ENCODE measurements at regions not wholly inside any gene's neighbourhood (a gene's known extent, or its start where the extent isn't known, plus 50 kb on each side); places are given as distances from the start of the nearest gene placed in this dataset.

GRCh38 chr4:124519196-124519595 is 193.3 kb downstream of the ANKRD50 start:
- DNase-seq: no peak

GRCh38 chr4:124523816-124524215 is 188.7 kb downstream of the ANKRD50 start:
- DNase-seq: no peak

DNA sequence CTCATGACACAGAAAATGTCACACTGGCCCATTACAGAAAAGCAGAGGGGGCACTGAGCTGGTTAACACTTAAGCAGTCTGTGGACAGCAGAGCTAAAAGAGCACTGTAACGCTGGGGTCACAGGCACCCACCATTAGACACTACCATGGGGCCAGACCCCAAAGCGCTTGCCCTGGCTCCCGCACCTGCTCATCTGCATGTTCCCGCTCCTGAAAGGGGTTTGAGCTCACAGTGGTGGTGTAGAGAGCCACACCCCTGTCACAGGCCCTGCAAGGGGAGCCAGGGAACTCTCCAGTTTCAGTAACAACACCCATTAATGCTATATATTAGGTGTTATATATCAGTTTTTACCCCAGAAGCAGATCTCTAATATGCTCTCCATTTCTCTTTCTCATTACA is 187.0 kb downstream of the ANKRD50 start:
- no peak for DNase-seq

DNA sequence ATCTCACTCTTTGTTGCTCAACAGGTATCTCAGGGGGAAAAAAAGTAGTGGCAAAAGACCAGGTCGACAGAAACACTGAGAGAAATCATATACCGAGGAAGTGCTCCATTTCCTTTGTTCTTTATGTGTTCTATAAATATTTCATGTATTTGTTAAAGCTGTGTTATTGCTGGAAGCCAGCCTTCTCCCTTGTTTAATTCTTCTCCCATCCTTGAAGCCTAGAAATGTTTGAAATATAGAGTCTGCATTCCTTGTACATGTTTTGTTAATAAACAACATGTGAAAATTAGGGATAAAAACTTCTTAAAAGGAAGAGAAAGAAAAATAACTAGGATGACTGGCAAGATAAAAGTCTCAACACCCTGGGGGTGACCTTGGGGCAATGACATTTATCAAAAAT is 186.2 kb downstream of the ANKRD50 start:
- no peak for DNase-seq

DNA sequence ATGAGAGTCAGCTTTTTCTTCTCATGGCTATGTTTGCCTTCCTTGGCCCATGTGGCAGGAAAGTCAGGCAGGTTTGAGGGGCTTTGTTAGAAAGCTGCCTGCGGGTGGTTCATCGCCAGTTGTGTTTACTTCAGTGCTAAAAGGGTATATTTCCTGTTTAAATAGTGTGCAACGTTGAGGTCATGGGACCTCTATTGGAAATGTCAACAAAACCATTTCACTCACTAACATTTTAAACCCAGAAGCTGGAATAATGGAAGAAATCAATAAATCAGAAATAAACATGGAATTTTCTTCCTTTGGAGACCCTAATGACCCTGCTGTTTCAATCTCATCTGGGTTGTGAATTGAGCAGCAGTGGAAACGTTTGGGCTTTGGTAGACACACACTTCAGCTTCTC is 185.8 kb downstream of the ANKRD50 start:
- DNase-seq: no peak

- no peak for DNase-seq
Measured at GRCh38 chr4:124527364-124527763, 185.2 kb downstream of the ANKRD50 start.

DNA sequence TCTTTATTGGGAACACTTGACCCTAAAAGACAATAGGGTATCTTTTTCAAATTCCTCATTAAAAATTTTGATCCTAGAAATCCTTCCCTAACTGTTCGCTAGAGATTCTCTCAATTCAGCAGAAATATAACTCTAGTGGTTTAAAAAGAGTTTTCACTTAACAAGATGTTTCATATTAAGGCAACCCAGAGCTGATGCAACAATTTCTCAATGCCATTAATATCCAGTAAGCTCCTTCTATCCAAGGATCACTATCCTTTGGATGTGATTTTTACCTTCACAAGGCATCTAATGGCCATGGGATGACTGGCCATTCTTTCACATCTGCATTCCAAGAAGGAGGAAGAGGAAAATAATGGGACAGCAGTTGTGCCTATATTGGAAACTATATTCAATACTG is 183.4 kb downstream of the ANKRD50 start:
- peak; percentile 48 for DNase-seq

GRCh38 chr4:124530464-124531077 is 182.0 kb downstream of the ANKRD50 start:
- DNase-seq: no peak

GRCh38 chr4:124534131-124534530 is 178.4 kb downstream of the ANKRD50 start:
- no peak for DNase-seq

- DNase-seq: no peak
Measured at GRCh38 chr4:124535003-124535402, 177.5 kb downstream of the ANKRD50 start.

- no peak for DNase-seq
Measured at GRCh38 chr4:124536946-124537345, 175.6 kb downstream of the ANKRD50 start.

DNA sequence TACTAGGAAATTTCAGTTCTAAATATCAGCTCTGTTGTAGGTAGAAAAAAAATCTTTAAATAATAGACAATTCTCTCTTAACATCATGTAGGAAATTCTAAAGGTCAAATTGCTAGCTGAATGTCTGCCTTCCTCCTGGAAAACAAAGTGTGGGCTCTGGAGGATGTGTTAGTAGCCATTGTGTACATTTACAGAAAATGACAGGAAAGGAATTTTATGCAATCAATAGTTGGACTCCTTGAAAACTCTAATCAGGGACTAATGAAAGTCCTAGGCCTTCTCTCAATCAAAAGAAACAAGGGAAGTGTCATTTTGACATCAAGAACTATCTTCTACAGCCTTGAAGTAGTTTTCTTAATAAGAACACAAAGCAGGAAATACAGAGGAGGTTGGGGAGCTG is 174.6 kb downstream of the ANKRD50 start:
- no peak for DNase-seq

GRCh38 chr4:124540014-124540413 is 172.5 kb downstream of the ANKRD50 start:
- no peak for DNase-seq

GRCh38 chr4:124541652-124542420 is 170.7 kb downstream of the ANKRD50 start:
- no peak for DNase-seq

DNA sequence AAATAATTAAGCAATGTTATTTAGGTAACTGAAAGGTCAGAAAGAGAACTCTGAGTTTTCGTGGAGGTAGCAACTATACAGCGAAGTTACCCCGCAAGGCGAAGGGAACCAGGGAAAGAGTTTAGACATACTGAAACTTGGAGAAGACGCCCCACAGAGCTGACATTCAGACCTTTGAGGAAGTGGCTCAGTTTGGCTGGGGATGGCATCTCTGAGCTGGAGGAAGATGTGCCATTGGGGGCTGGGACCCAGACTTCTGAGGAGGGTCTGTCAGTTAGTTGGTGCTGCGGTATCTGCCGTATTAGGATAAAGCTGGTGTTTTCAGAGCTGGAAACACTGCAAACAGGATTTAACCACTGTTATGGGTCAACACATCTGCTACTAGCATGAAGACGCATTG is 156.6 kb downstream of the ANKRD50 start:
- no peak for DNase-seq

- DNase-seq: no peak
Measured at GRCh38 chr4:124564121-124564520, 148.4 kb downstream of the ANKRD50 start.

DNA sequence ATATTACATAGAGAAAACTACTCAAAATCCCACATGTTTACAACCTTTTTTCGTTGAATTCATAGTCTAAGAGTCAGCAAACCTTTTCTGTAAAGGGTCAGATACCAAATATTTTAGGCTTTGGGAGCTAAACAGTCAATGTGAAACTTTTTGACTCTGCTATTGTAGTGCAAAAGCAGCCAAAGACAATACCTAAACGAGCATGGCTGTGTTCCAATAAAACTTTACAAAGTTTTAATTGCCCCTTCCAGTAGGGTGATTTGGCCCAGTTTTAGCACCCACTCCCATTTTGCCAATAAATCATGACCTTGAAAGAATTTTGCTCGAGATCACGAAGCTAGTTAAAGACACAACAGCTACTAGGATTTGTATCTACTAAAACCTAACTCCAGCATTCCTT is 147.2 kb downstream of the ANKRD50 start:
- no peak for DNase-seq

DNA sequence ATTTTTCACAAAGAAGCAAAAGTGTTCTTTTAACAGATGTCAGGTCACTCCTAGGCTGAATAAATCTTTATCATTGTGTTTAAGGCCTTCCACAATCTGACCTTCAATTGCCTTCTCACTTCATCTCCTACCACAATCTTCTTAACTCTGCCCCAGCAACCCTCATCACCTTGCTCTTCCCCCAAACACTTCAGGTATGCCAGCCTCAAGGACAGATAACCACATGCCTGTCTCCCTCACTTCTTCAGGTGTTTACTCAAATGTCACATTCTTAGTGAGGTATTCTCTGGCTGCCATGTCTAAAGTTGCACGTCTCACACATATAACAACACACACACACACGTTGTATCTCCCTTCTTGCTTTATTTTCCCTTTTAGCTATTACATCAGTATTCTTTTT is 146.5 kb downstream of the ANKRD50 start:
- DNase-seq: no peak

DNA sequence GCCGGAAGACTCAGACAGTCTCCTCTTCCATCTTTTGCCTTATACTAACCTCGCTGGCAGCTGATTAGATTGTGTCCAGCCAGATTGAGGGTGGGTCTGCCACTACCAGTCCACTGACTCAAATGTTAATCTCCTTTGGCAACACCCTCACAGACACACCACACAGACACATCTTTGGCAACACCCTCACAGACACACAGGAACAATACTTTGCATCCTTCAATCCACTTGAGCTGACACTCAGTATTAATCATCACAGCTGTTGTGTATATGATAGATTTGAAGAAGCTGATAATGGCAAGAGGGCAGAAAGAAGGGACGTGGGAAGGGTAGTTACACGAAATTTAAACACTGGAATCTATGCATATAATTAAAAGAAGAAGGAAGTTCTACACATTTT is 139.5 kb downstream of the ANKRD50 start:
- no peak for DNase-seq

DNA sequence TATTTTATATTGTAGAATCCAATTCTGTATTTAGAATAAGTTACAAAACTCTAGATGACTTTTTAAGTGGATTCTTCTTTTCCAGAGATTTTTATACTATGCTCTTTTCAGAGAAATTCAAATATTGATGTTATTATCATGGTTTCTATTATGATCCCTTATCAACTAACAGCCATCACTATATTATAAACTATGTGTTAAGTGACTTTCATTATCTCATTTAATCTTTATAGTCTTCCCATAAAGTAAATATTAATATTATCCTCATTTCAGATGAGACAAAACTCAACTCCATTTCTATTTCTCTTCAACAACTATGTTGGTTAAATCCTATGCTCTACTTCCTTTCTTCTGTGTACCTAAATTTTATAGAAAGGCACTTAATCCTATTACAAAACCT is 132.6 kb downstream of the ANKRD50 start:
- DNase-seq: no peak

DNA sequence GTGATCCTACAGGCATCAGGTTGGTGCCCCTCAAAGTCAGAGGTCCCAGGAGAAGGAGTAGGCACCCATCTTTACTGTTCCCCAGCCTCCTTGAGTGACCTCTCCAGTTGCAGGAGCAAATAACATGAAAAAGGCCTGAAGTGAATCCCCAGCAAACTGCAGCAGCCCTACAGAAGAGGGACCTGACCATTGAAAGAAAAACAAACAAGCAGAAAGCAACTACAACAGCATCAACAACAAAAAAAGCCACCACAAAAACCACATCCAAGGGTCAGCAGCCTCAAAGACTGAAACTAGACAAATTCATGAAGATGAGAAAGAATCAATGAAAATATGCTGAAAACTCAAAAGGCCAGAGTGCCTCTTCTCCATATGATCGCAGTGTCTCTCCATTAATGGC is 128.7 kb downstream of the ANKRD50 start:
- DNase-seq: no peak

DNA sequence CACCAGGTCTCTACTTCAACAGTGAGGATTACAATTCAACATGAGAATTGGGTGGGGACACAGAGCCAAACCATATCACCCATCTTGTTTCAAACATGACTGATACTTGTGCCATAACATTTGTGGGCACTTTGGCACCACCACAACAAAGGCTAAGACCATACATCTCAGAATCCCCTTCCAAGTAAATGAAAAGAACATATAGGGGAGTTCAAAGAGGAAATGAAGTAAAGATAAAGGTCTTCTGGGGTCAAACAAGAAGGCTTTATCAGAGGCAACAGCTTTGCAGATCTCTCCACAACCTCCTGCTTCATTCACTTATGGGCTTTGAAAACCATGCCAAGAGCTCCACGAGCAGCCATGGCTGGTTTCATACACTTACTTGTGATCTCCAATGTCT is 122.7 kb downstream of the ANKRD50 start:
- DNase-seq: no peak

GRCh38 chr4:124590480-124590879 is 122.1 kb downstream of the ANKRD50 start:
- DNase-seq: no peak

DNA sequence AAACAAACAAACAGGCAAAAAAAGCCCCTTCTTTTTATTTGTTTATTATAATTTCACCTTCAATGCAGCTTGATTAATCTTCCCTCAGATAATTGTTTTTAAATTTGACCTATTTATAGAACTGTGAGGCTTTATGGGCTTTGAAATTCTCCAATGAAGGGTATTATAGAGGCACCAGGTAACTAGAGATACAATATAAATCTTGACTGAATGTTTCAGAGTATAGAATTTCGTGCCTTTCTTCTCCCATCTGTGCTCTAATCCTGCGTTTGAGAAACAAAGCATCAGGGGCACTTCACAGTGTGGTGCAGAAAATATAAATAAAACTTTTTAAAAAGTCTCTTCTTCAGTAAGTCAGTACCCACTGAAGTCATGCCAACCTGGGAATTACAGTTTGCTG is 120.9 kb downstream of the ANKRD50 start:
- DNase-seq: no peak

DNA sequence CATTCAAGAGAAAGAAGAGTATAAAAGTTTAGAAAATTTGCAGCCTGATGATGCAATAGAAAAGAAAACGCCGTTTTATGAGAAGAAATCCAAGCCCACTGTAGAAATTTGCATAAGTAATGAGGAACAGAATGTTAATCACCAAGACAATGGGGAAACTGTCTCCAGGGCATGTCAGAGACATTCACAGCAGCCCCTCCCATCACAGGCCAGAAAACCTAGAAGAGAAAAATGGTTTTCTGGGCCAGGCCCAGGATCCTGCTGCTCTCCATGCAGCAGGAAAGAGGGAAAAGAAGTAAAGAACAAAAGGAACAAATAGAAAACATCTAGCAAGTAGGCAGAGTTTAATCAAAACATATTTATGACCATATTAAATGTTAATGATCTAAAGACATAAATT is 119.0 kb downstream of the ANKRD50 start:
- no peak for DNase-seq

Measured in fibroblast of upper back skin (primary cell).